ENCODE measurements at regions not wholly inside any gene's neighbourhood (a gene's known extent, or its start where the extent isn't known, plus 50 kb on each side); places are given as distances from the start of the nearest gene placed in this dataset.
"Not testable (repeated sequence)": the region's sequence is repeated elsewhere in the genome, so short reads cannot be mapped to it uniquely, and the experiment has no call there.

GRCh38 chr6:139881236-139881635 lies 506.8 kb upstream of the CITED2 start:
- DNase-seq, result no peak

- no peak for DNase-seq
These were observed 505.4 kb upstream of the CITED2 start for GRCh38 chr6:139879823-139880356.

GRCh38 chr6:139879241-139879640 lies 504.8 kb upstream of the CITED2 start:
- DNase-seq, result not testable (repeated sequence)

- DNase-seq, result no peak
These were observed 503.5 kb upstream of the CITED2 start for GRCh38 chr6:139877828-139878405.

- DNase-seq, result no peak
These were observed 498.2 kb upstream of the CITED2 start for GRCh38 chr6:139872665-139873064.

- no peak for DNase-seq
These were observed 497.5 kb upstream of the CITED2 start for GRCh38 chr6:139871803-139872510.

GRCh38 chr6:139871165-139871710 lies 496.8 kb upstream of the CITED2 start:
- DNase-seq, result no peak

- DNase-seq, result no peak
These were observed 494.1 kb upstream of the CITED2 start for GRCh38 chr6:139868576-139868975.

- no peak for DNase-seq
These were observed 489.5 kb upstream of the CITED2 start for GRCh38 chr6:139863964-139864363.

- no peak for DNase-seq
These were observed 488.9 kb upstream of the CITED2 start for GRCh38 chr6:139863346-139863745.

GRCh38 chr6:139862311-139862710 lies 487.9 kb upstream of the CITED2 start:
- DNase-seq, result no peak

GRCh38 chr6:139860203-139860602 lies 485.8 kb upstream of the CITED2 start:
- DNase-seq, result no peak

- no peak for DNase-seq
These were observed 484.0 kb upstream of the CITED2 start for GRCh38 chr6:139858429-139858828.

- no peak for DNase-seq
These were observed 482.7 kb upstream of the CITED2 start for GRCh38 chr6:139857143-139857542.

- no peak for DNase-seq
These were observed 482.1 kb upstream of the CITED2 start for GRCh38 chr6:139856562-139856961.

- no peak for DNase-seq
These were observed 481.3 kb upstream of the CITED2 start for GRCh38 chr6:139855671-139856311.

GRCh38 chr6:139853302-139853992 lies 479.0 kb upstream of the CITED2 start:
- DNase-seq, result no peak

- DNase-seq, result no peak
These were observed 478.2 kb upstream of the CITED2 start for GRCh38 chr6:139852488-139853140.

- DNase-seq, result no peak
These were observed 477.6 kb upstream of the CITED2 start for GRCh38 chr6:139852067-139852466.

- DNase-seq, result no peak
These were observed 476.8 kb upstream of the CITED2 start for GRCh38 chr6:139851206-139851605.

- no peak for DNase-seq
These were observed 476.1 kb upstream of the CITED2 start for GRCh38 chr6:139850512-139850911.

GRCh38 chr6:139847457-139847813 lies 473.0 kb upstream of the CITED2 start:
- no peak for DNase-seq
